CD4-positive, alpha-beta T cell (primary cell): ENCODE measurements at regions not wholly inside any gene's neighbourhood (a gene's known extent, or its start where the extent isn't known, plus 50 kb on each side); places are given as distances from the start of the nearest gene placed in this dataset.

Experiments
- ATAC-seq: fragments of 200-7000 bp; cut with Tn5 transposase; one replicate; pipeline ENCODE4 v1.10.0; 2022; ENCODE audit warnings: mild to moderate bottlenecking; ENCODE audit not compliant: poor library complexity
- CTCF ChIA-PET: fragments of 350-600 bp; sonication (Branson Sonifier 250); formaldehyde crosslinking; loops from one replicate; lab custom pipeline; 2021; ENCODE audit warnings: antibody characterized with exemption, inconsistent platforms; lab: Charles Lee
- POLR2A ChIA-PET: fragments of 350-600 bp; sonication (Branson Sonifier 250); formaldehyde crosslinking; loops from one replicate; lab custom pipeline; 2021; ENCODE audit warnings: antibody characterized with exemption, inconsistent platforms; lab: Charles Lee
- DNase-seq, 14 experiments: peaks; one replicate each; pipeline ENCODE4 v3.0.0-alpha.2; 2013 to 2020; ENCODE audit warnings: mixed read lengths in 2 of 14
- H3K27ac ChIP-seq, 2 donors: one replicate each; pipeline versions ENCODE4 v1.5.1 to v1.7.0; 2013; ENCODE audit warnings: low read length in 2 of 2, low read depth in 1 of 2, mild to moderate bottlenecking in 1 of 2
- H3K27me3 ChIP-seq, 2 experiments: 1 replicate in 1 of 2; 2 replicates in 1 of 2; pipeline versions ENCODE4 v1.6.1 to v1.7.0; 2013; ENCODE audit warnings: low read length in 2 of 2, control low read depth in 1 of 2, mild to moderate bottlenecking in 1 of 2, moderate library complexity in 1 of 2; ENCODE audit not compliant: insufficient read depth in 2 of 2, control insufficient read depth in 1 of 2
- H3K36me3 ChIP-seq: one replicate; pipeline ENCODE4 v1.6.1; 2013; ENCODE audit warnings: low read length, control low read depth; ENCODE audit not compliant: insufficient read depth
- H3K4me1 ChIP-seq: one replicate; pipeline ENCODE4 v1.6.1; 2013; ENCODE audit warnings: low read length, control low read depth; ENCODE audit not compliant: insufficient read depth
- H3K4me3 ChIP-seq: one replicate; pipeline ENCODE4 v1.5.1; 2013; ENCODE audit warnings: mild to moderate bottlenecking, low read length, moderate library complexity
- H3K9me3 ChIP-seq, 2 experiments: 1 replicate in 1 of 2; 2 replicates in 1 of 2; pipeline versions ENCODE4 v1.6.1 to v1.7.0; 2013; ENCODE audit warnings: low read length in 2 of 2, mild to moderate bottlenecking in 2 of 2, control low read depth in 1 of 2, moderate library complexity in 1 of 2; ENCODE audit not compliant: control insufficient read depth in 1 of 2, insufficient read depth in 1 of 2
- H3K27ac Mint-ChIP-seq: one replicate; pipeline ENCODE4 v1.8.0; 2020; ENCODE audit warnings: mixed read lengths
- H3K27me3 Mint-ChIP-seq: one replicate; pipeline ENCODE4 v1.8.0; 2021; ENCODE audit warnings: mixed read lengths
- H3K36me3 Mint-ChIP-seq: one replicate; pipeline ENCODE4 v1.8.0; 2021; ENCODE audit warnings: low read depth, mixed read lengths
- H3K4me1 Mint-ChIP-seq: one replicate; pipeline ENCODE4 v1.8.0; 2021; ENCODE audit warnings: low read depth, mixed read lengths
- H3K4me3 Mint-ChIP-seq: one replicate; pipeline ENCODE4 v1.8.0; 2020; ENCODE audit warnings: mild to moderate bottlenecking, mixed read lengths
- H3K9me3 Mint-ChIP-seq: one replicate; pipeline ENCODE4 v1.8.0; 2020; ENCODE audit warnings: mixed read lengths
- intact Hi-C, 2 experiments: fragments of 100-400 bp; cut with DNase I in 1 of 2; cut with micrococcal nuclease in 1 of 2; formaldehyde crosslinking; loops; one replicate each; pipeline versions ENCODE4 v1.15.1 to v1.9.0; 2023 to 2025; cut with DNase I, micrococcal nuclease
- TF ChIP-seq, protein P1 (sequence below): fragments of 200-600 bp; IDR thresholded peaks from one replicate; pipeline ENCODE4 v1.8.0; 2022; ENCODE audit warnings: antibody characterized with exemption, mild to moderate bottlenecking

DNA sequence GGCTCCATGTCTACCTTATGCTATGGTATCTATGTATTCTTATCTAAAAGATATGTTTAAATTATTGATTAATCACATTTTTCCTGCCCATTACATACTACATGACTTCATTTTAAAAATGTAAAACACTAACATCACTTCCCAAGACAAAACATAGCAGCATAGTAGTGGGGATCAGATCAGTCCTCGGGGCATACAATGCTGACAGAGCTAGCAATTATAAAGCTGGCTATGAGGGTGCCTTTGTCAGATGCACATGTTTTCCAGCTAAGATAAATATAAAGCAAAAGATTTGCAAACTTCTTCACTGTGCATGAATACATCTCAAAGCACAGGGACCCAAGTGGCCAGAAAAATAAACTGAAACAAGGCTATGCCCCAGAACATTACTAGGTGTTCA lies 549.8 kb upstream of the INTU start:
- peaks cover 0 to 8% of the 10 kb centered on the region in 2 experiments for H3K9me3 ChIP-seq
- no peak overlapping the region for H3K27ac ChIP-seq
- TF ChIP-seq, protein P1, sequence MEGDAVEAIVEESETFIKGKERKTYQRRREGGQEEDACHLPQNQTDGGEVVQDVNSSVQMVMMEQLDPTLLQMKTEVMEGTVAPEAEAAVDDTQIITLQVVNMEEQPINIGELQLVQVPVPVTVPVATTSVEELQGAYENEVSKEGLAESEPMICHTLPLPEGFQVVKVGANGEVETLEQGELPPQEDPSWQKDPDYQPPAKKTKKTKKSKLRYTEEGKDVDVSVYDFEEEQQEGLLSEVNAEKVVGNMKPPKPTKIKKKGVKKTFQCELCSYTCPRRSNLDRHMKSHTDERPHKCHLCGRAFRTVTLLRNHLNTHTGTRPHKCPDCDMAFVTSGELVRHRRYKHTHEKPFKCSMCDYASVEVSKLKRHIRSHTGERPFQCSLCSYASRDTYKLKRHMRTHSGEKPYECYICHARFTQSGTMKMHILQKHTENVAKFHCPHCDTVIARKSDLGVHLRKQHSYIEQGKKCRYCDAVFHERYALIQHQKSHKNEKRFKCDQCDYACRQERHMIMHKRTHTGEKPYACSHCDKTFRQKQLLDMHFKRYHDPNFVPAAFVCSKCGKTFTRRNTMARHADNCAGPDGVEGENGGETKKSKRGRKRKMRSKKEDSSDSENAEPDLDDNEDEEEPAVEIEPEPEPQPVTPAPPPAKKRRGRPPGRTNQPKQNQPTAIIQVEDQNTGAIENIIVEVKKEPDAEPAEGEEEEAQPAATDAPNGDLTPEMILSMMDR = no peak
- DNase-seq (no peak), ATAC-seq (no peak)
- no peaks in the 10 kb centered on the region for H3K36me3 ChIP-seq
- no peaks in the 10 kb centered on the region for H3K4me1 Mint-ChIP-seq
- ChIA-PET POLR2A (no interaction called here), CTCF (no interaction called here)
- H3K4me3 ChIP-seq = no peak overlapping the region
- H3K27me3 Mint-ChIP-seq = no peaks in the 10 kb centered on the region
- H3K9me3 Mint-ChIP-seq = peaks cover 12% of the 10 kb centered on the region
- no peak overlapping the region for H3K27ac Mint-ChIP-seq
- H3K36me3 Mint-ChIP-seq = peaks cover 3% of the 10 kb centered on the region
- H3K4me1 ChIP-seq = no peaks in the 10 kb centered on the region
- intact Hi-C loops = no loop called here
- H3K4me3 Mint-ChIP-seq = no peak overlapping the region
- H3K27me3 ChIP-seq = no peaks in the 10 kb centered on the region

- CTCF ChIA-PET = no interaction called here
- H3K4me3 Mint-ChIP-seq = no peak overlapping the region
- intact Hi-C loops = no loop called here
Observed at GRCh38 chr4:127084666-127085065, 548.1 kb upstream of the INTU start.

GRCh38 chr4:127097061-127097460 lies 535.7 kb upstream of the INTU start:
- ATAC-seq = no peak

More at GRCh38 chr4:127084666-127085065, 548.1 kb upstream of the INTU start:
- POLR2A ChIA-PET = no interaction called here
- H3K27me3 ChIP-seq = no peaks in the 10 kb centered on the region
- H3K27me3 Mint-ChIP-seq = no peaks in the 10 kb centered on the region
- TF ChIP-seq, protein P1 = no peak
- H3K9me3 Mint-ChIP-seq = peaks cover 12% of the 10 kb centered on the region
- ATAC-seq (no peak), DNase-seq (no peak)
- H3K36me3 ChIP-seq = no peaks in the 10 kb centered on the region
- H3K27ac Mint-ChIP-seq = no peak overlapping the region
- no peak overlapping the region for H3K27ac ChIP-seq
- peaks cover 2 to 13% of the 10 kb centered on the region in 2 experiments for H3K9me3 ChIP-seq
- H3K4me1 ChIP-seq = no peaks in the 10 kb centered on the region
- H3K4me1 Mint-ChIP-seq = no peaks in the 10 kb centered on the region
- H3K4me3 ChIP-seq = no peak overlapping the region
- H3K36me3 Mint-ChIP-seq = peaks cover 3% of the 10 kb centered on the region

More at GRCh38 chr4:127097061-127097460, 535.7 kb upstream of the INTU start:
- Histone ChIP-seq H3K36me3 (no peaks in the 10 kb centered on the region), H3K4me3 (no peak overlapping the region), H3K27me3 (no peaks in the 10 kb centered on the region), H3K4me1 (no peaks in the 10 kb centered on the region), H3K27ac (no peak overlapping the region), H3K9me3 (peaks cover 0 to 3% of the 10 kb centered on the region in 2 experiments)
- H3K4me1 Mint-ChIP-seq = no peaks in the 10 kb centered on the region
- peaks cover 16% of the 10 kb centered on the region for H3K9me3 Mint-ChIP-seq
- TF ChIP-seq, protein P1 = no peak
- POLR2A ChIA-PET = no interaction called here
- no peaks in the 10 kb centered on the region for H3K27me3 Mint-ChIP-seq
- no peak overlapping the region for H3K4me3 Mint-ChIP-seq
- CTCF ChIA-PET = no interaction called here
- H3K36me3 Mint-ChIP-seq = no peaks in the 10 kb centered on the region
- H3K27ac Mint-ChIP-seq = no peak overlapping the region
- intact Hi-C loops = no loop called here
- DNase-seq = no peak
